Adrenal gland (tissue), 5 donors: ENCODE measurements at regions not wholly inside any gene's neighbourhood (a gene's known extent, or its start where the extent isn't known, plus 50 kb on each side); places are given as distances from the start of the nearest gene placed in this dataset.

Experiments used
- POLR2A ChIP-seq, 2 donors: fragments of 450-650 bp; IDR thresholded peaks; one replicate each; pipeline ENCODE4 v1.6.1; 2017; ENCODE audit warnings: antibody characterized with exemption in 2 of 2, mild to moderate bottlenecking in 2 of 2, moderate library complexity in 1 of 2
- TF ChIP-seq, protein P1 (sequence below), 6 experiments: fragments of 450-650 bp in 4 of 6; fragments of 200-600 bp in 2 of 6; sonication (generic) in 1 of 6; IDR thresholded peaks; 1 replicate in 5 of 6; 2 replicates in 1 of 6; pipeline versions ENCODE4 v1.5.1 to v1.8.0; 2016 to 2021; ENCODE audit warnings: antibody characterized with exemption in 6 of 6, mild to moderate bottlenecking in 2 of 6, moderate library complexity in 1 of 6
- donor health status: DM: no; HTN: no; CAD: no.

- TF ChIP-seq, protein P1, sequence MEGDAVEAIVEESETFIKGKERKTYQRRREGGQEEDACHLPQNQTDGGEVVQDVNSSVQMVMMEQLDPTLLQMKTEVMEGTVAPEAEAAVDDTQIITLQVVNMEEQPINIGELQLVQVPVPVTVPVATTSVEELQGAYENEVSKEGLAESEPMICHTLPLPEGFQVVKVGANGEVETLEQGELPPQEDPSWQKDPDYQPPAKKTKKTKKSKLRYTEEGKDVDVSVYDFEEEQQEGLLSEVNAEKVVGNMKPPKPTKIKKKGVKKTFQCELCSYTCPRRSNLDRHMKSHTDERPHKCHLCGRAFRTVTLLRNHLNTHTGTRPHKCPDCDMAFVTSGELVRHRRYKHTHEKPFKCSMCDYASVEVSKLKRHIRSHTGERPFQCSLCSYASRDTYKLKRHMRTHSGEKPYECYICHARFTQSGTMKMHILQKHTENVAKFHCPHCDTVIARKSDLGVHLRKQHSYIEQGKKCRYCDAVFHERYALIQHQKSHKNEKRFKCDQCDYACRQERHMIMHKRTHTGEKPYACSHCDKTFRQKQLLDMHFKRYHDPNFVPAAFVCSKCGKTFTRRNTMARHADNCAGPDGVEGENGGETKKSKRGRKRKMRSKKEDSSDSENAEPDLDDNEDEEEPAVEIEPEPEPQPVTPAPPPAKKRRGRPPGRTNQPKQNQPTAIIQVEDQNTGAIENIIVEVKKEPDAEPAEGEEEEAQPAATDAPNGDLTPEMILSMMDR (IDR thresholded peaks at IDR 0.05) = no peak
- TF ChIP-seq POLR2A (IDR thresholded peaks at IDR 0.05) = no peak
Observed at GRCh38 chr2:6744038-6744437, 121.7 kb downstream of the CMPK2 start.
